LHCN-M2 (cell line): ENCODE measurements at regions not wholly inside any gene's neighbourhood (a gene's known extent, or its start where the extent isn't known, plus 50 kb on each side); places are given as distances from the start of the nearest gene placed in this dataset.
"Not testable (repeated sequence)": the region's sequence is repeated elsewhere in the genome, so short reads cannot be mapped to it uniquely, and the experiment has no call there.

Experiments
- DNase-seq: peaks from one replicate; pipeline ENCODE4 v3.0.0-alpha.2; 2012; ENCODE audit warnings: low read depth

GRCh38 chr7:131802195-131802864 lies 245.9 kb upstream of the PODXL start:
- DNase-seq = no peak

- no peak for DNase-seq
Observed at GRCh38 chr7:131800531-131800930, 244.1 kb upstream of the PODXL start.

GRCh38 chr7:131800008-131800407 lies 243.6 kb upstream of the PODXL start:
- no peak for DNase-seq

GRCh38 chr7:131797841-131798240 lies 241.4 kb upstream of the PODXL start:
- DNase-seq = no peak

- DNase-seq = no peak
Observed at GRCh38 chr7:131795400-131795799, 239.0 kb upstream of the PODXL start.

- no peak for DNase-seq
Observed at GRCh38 chr7:131792311-131792710, 235.9 kb upstream of the PODXL start.

GRCh38 chr7:131787101-131787500 lies 230.7 kb upstream of the PODXL start:
- DNase-seq = no peak

GRCh38 chr7:131786204-131786603 lies 229.8 kb upstream of the PODXL start:
- DNase-seq = no peak

- no peak for DNase-seq
Observed at GRCh38 chr7:131778601-131779000, 222.2 kb upstream of the PODXL start.

GRCh38 chr7:131774419-131775220 lies 218.2 kb upstream of the PODXL start:
- no peak for DNase-seq

- DNase-seq = no peak
Observed at GRCh38 chr7:131773413-131773812, 217.0 kb upstream of the PODXL start.

GRCh38 chr7:131769241-131769640 lies 212.8 kb upstream of the PODXL start:
- DNase-seq = peak; percentile 11

GRCh38 chr7:131767591-131767990 lies 211.2 kb upstream of the PODXL start:
- no peak for DNase-seq

- no peak for DNase-seq
Observed at GRCh38 chr7:131765575-131765974, 209.1 kb upstream of the PODXL start.

GRCh38 chr7:131764143-131764775 lies 207.8 kb upstream of the PODXL start:
- DNase-seq = no peak

GRCh38 chr7:131762753-131763152 lies 206.3 kb upstream of the PODXL start:
- no peak for DNase-seq

GRCh38 chr7:131755801-131756200 lies 199.4 kb upstream of the PODXL start:
- DNase-seq = not testable (repeated sequence)

GRCh38 chr7:131753620-131754222 lies 197.3 kb upstream of the PODXL start:
- no peak for DNase-seq

- DNase-seq = no peak
Observed at GRCh38 chr7:131747658-131748232, 191.3 kb upstream of the PODXL start.

- DNase-seq = peak; percentile 30
Observed at GRCh38 chr7:131745390-131746248, 189.2 kb upstream of the PODXL start.

- no peak for DNase-seq
Observed at GRCh38 chr7:131741446-131741845, 185.0 kb upstream of the PODXL start.
